Activated naive CD4-positive, alpha-beta T cell treated with anti-CD3 and anti-CD28 coated beads, Interleukin-2, amount 50 U/mL, for 72 hours (primary cell): ENCODE measurements at regions not wholly inside any gene's neighbourhood (a gene's known extent, or its start where the extent isn't known, plus 50 kb on each side); places are given as distances from the start of the nearest gene placed in this dataset.
A peak's percentile ranks its signal among the peaks of the same experiment; 100 is the strongest.

ENCODE experiments used
- ATAC-seq, 2 donors: fragments of 150-1000 bp; cut with Tn5 transposase; 2 replicates each; pipeline ENCODE4 v1.10.0; 2021; ENCODE audit warnings: mild to moderate bottlenecking in 2 of 2, moderate library complexity in 2 of 2
- DNase-seq, 2 donors: peaks; one replicate each; pipeline ENCODE4 v3.0.0; 2021 to 2022; ENCODE audit warnings: low spot score in 2 of 2
- H3K27ac Mint-ChIP-seq, 2 donors: one replicate each; pipeline ENCODE4 v1.8.0; 2022; ENCODE audit warnings: mild to moderate bottlenecking in 2 of 2, mixed read lengths in 2 of 2
- H3K36me3 Mint-ChIP-seq, 2 donors: one replicate each; pipeline ENCODE4 v1.8.0; 2022; ENCODE audit warnings: mixed read lengths in 2 of 2
- H3K9me3 Mint-ChIP-seq, 2 donors: one replicate each; pipeline ENCODE4 v1.8.0; 2022; ENCODE audit warnings: mixed read lengths in 2 of 2

GRCh38 chr20:39264506-39265172 is 302.5 kb downstream of the DHX35 start:
- no peaks in the 10 kb centered on the region for H3K9me3 Mint-ChIP-seq
- DNase-seq (peak in 1 of 2 donors; percentile 48), ATAC-seq (peak; percentile 68 to 71)
- no peak overlapping the region for H3K27ac Mint-ChIP-seq
- H3K36me3 Mint-ChIP-seq: no peaks in the 10 kb centered on the region

- Mint-ChIP-seq H3K27ac (no peak overlapping the region), H3K9me3 (no peaks in the 10 kb centered on the region), H3K36me3 (no peaks in the 10 kb centered on the region)
- no peak for DNase-seq
- ATAC-seq: no peak
Observed at GRCh38 chr20:39263076-39263475, 300.9 kb downstream of the DHX35 start.

GRCh38 chr20:39259808-39260207 is 297.7 kb downstream of the DHX35 start:
- Mint-ChIP-seq H3K27ac (no peak overlapping the region), H3K9me3 (no peaks in the 10 kb centered on the region), H3K36me3 (no peaks in the 10 kb centered on the region)
- DNase-seq (no peak), ATAC-seq (no peak)

GRCh38 chr20:39259010-39259803 is 297.1 kb downstream of the DHX35 start:
- Mint-ChIP-seq H3K9me3 (no peaks in the 10 kb centered on the region), H3K27ac (no peak overlapping the region), H3K36me3 (no peaks in the 10 kb centered on the region)
- no peak for DNase-seq
- ATAC-seq: no peak

- DNase-seq (no peak), ATAC-seq (no peak)
- no peak overlapping the region for H3K27ac Mint-ChIP-seq
- H3K9me3 Mint-ChIP-seq: no peaks in the 10 kb centered on the region
- no peaks in the 10 kb centered on the region for H3K36me3 Mint-ChIP-seq
Observed at GRCh38 chr20:39258253-39258652, 296.1 kb downstream of the DHX35 start.

- ATAC-seq (no peak), DNase-seq (no peak)
- no peaks in the 10 kb centered on the region for H3K9me3 Mint-ChIP-seq
- H3K36me3 Mint-ChIP-seq: no peaks in the 10 kb centered on the region
- H3K27ac Mint-ChIP-seq: no peak overlapping the region
Observed at GRCh38 chr20:39253051-39253755, 291.1 kb downstream of the DHX35 start.

GRCh38 chr20:39252035-39252434 is 289.9 kb downstream of the DHX35 start:
- Mint-ChIP-seq H3K9me3 (no peaks in the 10 kb centered on the region), H3K27ac (no peak overlapping the region), H3K36me3 (no peaks in the 10 kb centered on the region)
- DNase-seq: no peak
- no peak for ATAC-seq

GRCh38 chr20:39249798-39250197 is 287.7 kb downstream of the DHX35 start:
- no peak overlapping the region for H3K27ac Mint-ChIP-seq
- no peaks in the 10 kb centered on the region for H3K9me3 Mint-ChIP-seq
- no peaks in the 10 kb centered on the region for H3K36me3 Mint-ChIP-seq
- ATAC-seq: no peak
- no peak for DNase-seq

- H3K9me3 Mint-ChIP-seq: no peaks in the 10 kb centered on the region
- ATAC-seq: no peak
- DNase-seq: no peak
- no peak overlapping the region for H3K27ac Mint-ChIP-seq
- H3K36me3 Mint-ChIP-seq: no peaks in the 10 kb centered on the region
Observed at GRCh38 chr20:39248862-39249485, 286.8 kb downstream of the DHX35 start.

- DNase-seq: no peak
- no peak overlapping the region for H3K27ac Mint-ChIP-seq
- H3K36me3 Mint-ChIP-seq: no peaks in the 10 kb centered on the region
- H3K9me3 Mint-ChIP-seq: peaks cover 0 to 3% of the 10 kb centered on the region in 2 donors
- ATAC-seq: no peak
Observed at GRCh38 chr20:39248171-39248861, 286.2 kb downstream of the DHX35 start.

- Mint-ChIP-seq H3K27ac (no peak overlapping the region), H3K9me3 (peaks cover 0 to 8% of the 10 kb centered on the region in 2 donors), H3K36me3 (no peaks in the 10 kb centered on the region)
- no peak for DNase-seq
- ATAC-seq: no peak
Observed at GRCh38 chr20:39246436-39246835, 284.3 kb downstream of the DHX35 start.

GRCh38 chr20:39245685-39246311 is 283.7 kb downstream of the DHX35 start:
- Mint-ChIP-seq H3K27ac (no peak overlapping the region), H3K36me3 (no peaks in the 10 kb centered on the region), H3K9me3 (peaks cover 0 to 8% of the 10 kb centered on the region in 2 donors)
- DNase-seq: no peak
- no peak for ATAC-seq

GRCh38 chr20:39243962-39244361 is 281.8 kb downstream of the DHX35 start:
- no peak for DNase-seq
- H3K9me3 Mint-ChIP-seq: peaks cover 0 to 8% of the 10 kb centered on the region in 2 donors

GRCh38 chr20:39242614-39243013 is 280.5 kb downstream of the DHX35 start:
- peaks cover 0 to 8% of the 10 kb centered on the region in 2 donors for H3K9me3 Mint-ChIP-seq
- no peak overlapping the region for H3K27ac Mint-ChIP-seq
- DNase-seq (no peak), ATAC-seq (no peak)
- no peaks in the 10 kb centered on the region for H3K36me3 Mint-ChIP-seq

More at GRCh38 chr20:39243962-39244361, 281.8 kb downstream of the DHX35 start:
- peak overlapping the region in 1 of 2 donors; percentile 51 for H3K27ac Mint-ChIP-seq
- H3K36me3 Mint-ChIP-seq: no peaks in the 10 kb centered on the region
- ATAC-seq: no peak

GRCh38 chr20:39234520-39235095 is 272.5 kb downstream of the DHX35 start:
- no peak for DNase-seq
- H3K9me3 Mint-ChIP-seq: no peaks in the 10 kb centered on the region
- H3K27ac Mint-ChIP-seq: no peak overlapping the region
- H3K36me3 Mint-ChIP-seq: no peaks in the 10 kb centered on the region
- ATAC-seq: no peak

- H3K36me3 Mint-ChIP-seq: no peaks in the 10 kb centered on the region
- no peaks in the 10 kb centered on the region for H3K9me3 Mint-ChIP-seq
- no peak overlapping the region for H3K27ac Mint-ChIP-seq
- ATAC-seq (no peak), DNase-seq (no peak)
Observed at GRCh38 chr20:39233755-39234154, 271.6 kb downstream of the DHX35 start.
